GM18868 (cell line): ENCODE measurements at regions not wholly inside any gene's neighbourhood (a gene's known extent, or its start where the extent isn't known, plus 50 kb on each side); places are given as distances from the start of the nearest gene placed in this dataset.
"Not testable (repeated sequence)": the region's sequence is repeated elsewhere in the genome, so short reads cannot be mapped to it uniquely, and the experiment has no call there.

Experiments used
- ATAC-seq: cut with Tn5 transposase; IDR thresholded peaks from one replicate; pipeline ENCODE4 v1.9.1; 2021; ENCODE audit warnings: mild to moderate bottlenecking, moderate library complexity; ENCODE audit not compliant: unreplicated experiment

- ATAC-seq, result no peak
Observed at GRCh38 chr1:214859647-214860046, 222.9 kb upstream of the KCNK2 start.

GRCh38 chr1:214861615-214862014 lies 220.9 kb upstream of the KCNK2 start:
- ATAC-seq, result no peak

- no peak for ATAC-seq
Observed at GRCh38 chr1:214862421-214862820, 220.1 kb upstream of the KCNK2 start.

GRCh38 chr1:214864896-214865688 lies 217.4 kb upstream of the KCNK2 start:
- ATAC-seq, result no peak

GRCh38 chr1:214870426-214870825 lies 212.1 kb upstream of the KCNK2 start:
- ATAC-seq, result not testable (repeated sequence)

GRCh38 chr1:214880956-214881355 lies 201.6 kb upstream of the KCNK2 start:
- ATAC-seq, result no peak

GRCh38 chr1:214882616-214883015 lies 199.9 kb upstream of the KCNK2 start:
- no peak for ATAC-seq

- ATAC-seq, result no peak
Observed at GRCh38 chr1:214895011-214895600, 187.4 kb upstream of the KCNK2 start.

GRCh38 chr1:214896921-214897320 lies 185.6 kb upstream of the KCNK2 start:
- no peak for ATAC-seq

- ATAC-seq, result no peak
Observed at GRCh38 chr1:214897581-214897980, 185.0 kb upstream of the KCNK2 start.

- ATAC-seq, result no peak
Observed at GRCh38 chr1:214898161-214898560, 184.4 kb upstream of the KCNK2 start.

- ATAC-seq, result no peak
Observed at GRCh38 chr1:214898718-214899117, 183.8 kb upstream of the KCNK2 start.

- no peak for ATAC-seq
Observed at GRCh38 chr1:214899908-214900460, 182.6 kb upstream of the KCNK2 start.

- no peak for ATAC-seq
Observed at GRCh38 chr1:214900590-214900989, 181.9 kb upstream of the KCNK2 start.

- no peak for ATAC-seq
Observed at GRCh38 chr1:214901718-214902117, 180.8 kb upstream of the KCNK2 start.

GRCh38 chr1:214902636-214903320 lies 179.8 kb upstream of the KCNK2 start:
- ATAC-seq, result no peak

- ATAC-seq, result no peak
Observed at GRCh38 chr1:214912127-214912526, 170.4 kb upstream of the KCNK2 start.

- ATAC-seq, result no peak
Observed at GRCh38 chr1:214913966-214914365, 168.6 kb upstream of the KCNK2 start.

GRCh38 chr1:214917081-214917635 lies 165.4 kb upstream of the KCNK2 start:
- no peak for ATAC-seq

GRCh38 chr1:214918745-214919144 lies 163.8 kb upstream of the KCNK2 start:
- no peak for ATAC-seq

GRCh38 chr1:214920337-214920736 lies 162.2 kb upstream of the KCNK2 start:
- ATAC-seq, result no peak
